ACHN (cell line): ENCODE measurements at regions not wholly inside any gene's neighbourhood (a gene's known extent, or its start where the extent isn't known, plus 50 kb on each side); places are given as distances from the start of the nearest gene placed in this dataset.
"Not testable (repeated sequence)": the region's sequence is repeated elsewhere in the genome, so short reads cannot be mapped to it uniquely, and the experiment has no call there.

ENCODE experiments used
- DNase-seq: peaks from one replicate; pipeline ENCODE4 v3.0.0-alpha.2; 2015
- in situ Hi-C: cut with HindIII; loops from 2 replicates; pipeline ENCODE4 v1.10.0; 2017; ENCODE audit warnings: low sequenced_read_pairs, low pct_ligation_motif_present, low pct_unique_long_range_greater_than_20kb

DNA sequence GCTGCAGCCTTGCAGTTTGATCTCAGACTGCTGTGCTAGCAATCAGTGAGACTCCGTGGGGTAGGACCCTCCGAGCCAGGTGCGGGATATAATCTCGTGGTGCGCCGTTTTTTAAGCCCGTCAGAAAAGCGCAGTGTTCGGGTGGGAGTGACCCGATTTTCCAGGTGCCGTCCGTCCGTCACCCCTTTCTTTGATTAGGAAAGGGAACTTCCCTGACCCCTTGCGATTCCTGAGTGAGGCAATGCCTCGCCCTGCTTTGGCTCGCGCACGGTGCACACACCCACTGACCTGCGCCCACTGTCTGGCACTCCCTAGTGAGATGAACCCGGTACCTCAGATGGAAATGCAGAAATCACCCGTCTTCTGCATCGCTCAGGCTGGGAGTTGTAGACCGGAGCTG, 203.2 kb downstream of the SNCAIP start:
- DNase-seq, in situ Hi-C loops: not testable (repeated sequence)

DNA sequence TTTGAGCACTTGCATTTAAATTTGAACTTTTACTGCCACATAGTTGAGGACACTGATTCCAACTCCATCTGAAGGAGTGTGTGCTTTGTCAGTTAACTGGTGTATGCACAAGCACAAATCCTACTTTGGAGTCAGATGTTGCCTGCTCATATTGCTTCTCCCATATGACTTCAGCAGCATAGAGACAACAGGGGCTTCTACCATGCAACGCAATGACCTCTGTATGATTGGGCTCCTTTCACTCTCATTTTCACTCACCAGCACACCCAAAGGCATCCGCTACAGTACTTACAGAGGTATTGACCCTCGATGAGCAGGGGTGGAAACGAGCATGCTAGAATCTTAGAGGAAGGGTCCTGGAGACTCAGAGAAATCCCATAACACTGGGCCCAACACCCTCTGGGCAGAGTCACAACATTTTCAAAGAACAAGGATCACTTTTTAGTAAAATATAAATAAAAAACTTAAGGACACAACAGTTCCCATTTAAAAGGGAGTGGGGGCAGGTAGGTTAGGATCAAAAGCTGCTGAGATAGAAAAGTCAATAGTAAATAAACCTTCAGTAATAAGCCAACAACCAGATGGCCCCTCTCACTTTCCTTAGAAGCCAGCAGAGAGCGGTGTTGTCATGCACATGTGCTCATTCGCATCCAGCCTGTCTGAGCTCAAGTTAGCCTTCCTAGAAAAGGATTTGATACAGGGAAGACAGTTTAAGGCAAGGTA, 203.8 kb downstream of the SNCAIP start:
- in situ Hi-C loops, result no loop called here

DNA sequence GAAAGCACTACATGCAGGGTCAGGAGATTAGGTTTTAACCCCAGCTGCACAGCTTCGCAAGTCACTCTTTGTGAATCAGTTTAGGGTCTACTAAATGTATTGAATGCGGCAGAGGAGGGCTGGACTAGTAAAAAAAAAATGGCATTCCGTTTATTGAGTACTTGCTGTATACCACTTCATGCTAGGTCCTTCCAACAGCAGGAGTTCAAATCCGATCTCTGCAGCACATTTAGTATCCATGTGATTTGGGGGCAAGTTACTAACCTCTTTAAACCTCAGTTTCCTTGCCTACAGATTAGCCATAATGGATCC, 204.4 kb downstream of the SNCAIP start:
- in situ Hi-C loops, result no loop called here
- no peak for DNase-seq

More for the DNA sequence above, 203.8 kb downstream of the SNCAIP start:
- DNase-seq, result peak; percentile 41

DNA sequence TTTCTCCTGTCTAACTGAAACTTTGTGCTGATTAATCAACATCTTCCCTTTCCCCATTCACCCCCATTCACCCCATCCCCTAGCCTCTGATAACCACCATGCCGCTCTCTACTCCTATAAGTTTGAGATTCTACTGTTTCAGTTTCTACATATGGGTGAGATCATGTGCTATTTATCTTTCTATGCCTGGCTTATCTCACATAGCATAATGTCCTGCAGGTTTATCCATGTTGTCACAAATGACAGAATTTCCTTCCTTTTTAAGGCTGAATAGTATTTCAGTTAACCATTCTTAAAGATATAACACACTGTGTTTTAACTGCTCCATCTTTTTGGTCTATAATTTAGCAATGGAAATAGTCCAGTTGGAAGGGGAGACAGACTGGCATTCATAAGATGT, 205.1 kb downstream of the SNCAIP start:
- in situ Hi-C loops, result no loop called here
- no peak for DNase-seq

DNA sequence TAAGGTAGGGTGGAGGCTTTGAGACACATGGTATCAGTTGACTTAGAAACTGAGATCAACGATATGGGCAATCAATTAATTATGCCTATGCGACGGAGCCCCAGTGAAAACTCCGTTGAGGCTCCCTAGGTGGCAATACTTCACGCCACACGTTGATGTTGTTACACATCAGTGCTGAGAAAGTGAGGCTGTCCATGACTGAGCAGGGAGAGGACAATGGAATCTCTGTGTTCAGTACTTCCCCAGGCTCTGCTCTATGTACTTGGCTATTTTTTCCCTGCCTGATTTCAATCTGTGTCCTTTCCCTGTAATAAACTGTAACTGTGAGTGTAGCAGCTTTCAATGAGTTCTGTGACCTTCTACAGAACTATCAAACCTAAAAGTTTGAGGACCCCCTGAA, 211.7 kb downstream of the SNCAIP start:
- DNase-seq, result no peak
- in situ Hi-C loops, result no loop called here

DNA sequence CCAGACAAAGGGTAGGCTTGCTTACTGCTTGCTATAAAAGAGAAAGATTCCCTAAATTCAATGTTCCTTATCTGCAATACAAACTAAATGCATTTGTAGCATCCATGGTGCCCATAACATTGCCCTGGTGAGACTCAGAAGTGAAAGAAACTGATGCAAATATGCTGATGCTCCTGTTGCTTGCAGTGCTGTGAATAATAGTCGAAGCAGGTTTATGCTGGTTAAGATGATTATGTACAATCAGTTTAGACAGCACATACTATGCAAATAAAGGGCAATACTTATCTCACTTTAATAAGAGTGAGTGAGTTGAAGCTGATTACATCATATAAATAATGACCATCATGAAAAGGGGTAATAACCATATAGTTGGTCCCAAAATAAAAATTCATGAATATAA, 215.5 kb downstream of the SNCAIP start:
- no peak for DNase-seq
- in situ Hi-C loops, result no loop called here

DNA sequence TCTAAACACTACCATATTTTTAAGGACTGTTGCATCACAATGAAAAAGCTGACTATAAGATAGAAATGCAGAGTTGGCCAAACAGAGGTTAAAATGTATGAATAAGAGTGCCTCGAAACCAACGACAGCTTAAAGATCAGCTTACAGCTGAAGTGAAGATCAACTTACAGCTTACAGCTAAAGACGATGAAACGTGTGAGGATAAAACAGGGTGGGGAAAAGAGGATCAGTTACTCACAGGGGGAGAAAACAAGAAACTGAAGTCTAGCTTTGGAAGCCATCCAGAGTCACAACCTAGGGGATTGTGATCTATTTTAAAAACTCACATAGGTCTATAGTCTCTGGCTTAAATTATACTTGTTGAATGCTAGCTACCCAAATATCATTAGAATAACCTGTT, 220.0 kb downstream of the SNCAIP start:
- DNase-seq, result no peak
- in situ Hi-C loops, result no loop called here

DNA sequence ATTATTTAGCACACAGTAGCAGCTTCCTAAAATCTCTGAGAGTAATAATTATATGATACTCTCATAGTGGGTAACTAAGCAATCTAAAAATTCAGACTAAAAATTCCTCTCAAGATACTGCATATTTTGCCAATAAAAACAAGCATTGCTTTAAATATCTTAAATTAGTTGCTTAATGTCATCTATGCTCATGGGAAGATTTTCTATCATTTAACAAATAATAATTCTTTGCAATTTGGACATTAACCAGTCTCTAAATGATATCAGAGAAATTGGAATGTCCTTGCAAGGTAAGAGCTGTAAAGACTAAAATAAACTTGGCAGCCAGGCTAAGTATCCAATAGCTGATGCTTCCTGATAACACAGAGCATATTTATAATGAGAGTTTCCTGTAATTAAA, 221.8 kb downstream of the SNCAIP start:
- DNase-seq, result no peak
- in situ Hi-C loops, result no loop called here

DNA sequence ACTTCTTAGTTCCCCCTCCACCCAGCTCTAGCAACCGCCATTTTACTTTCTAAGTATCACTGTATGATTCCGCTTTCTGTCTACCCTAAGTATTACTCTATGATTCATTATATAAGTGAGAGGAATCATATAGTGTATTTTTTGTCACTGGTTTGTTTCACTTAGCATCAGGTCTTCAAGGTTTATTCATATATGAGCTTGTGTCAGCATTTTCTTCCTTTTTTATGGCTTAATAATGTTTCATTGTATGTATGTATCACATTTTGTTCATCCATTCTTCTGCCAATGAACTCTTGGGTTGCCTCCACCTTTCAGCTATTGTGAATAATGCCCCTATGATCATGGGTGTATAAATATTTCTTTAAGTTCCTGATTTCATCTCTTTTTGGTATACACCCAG, 222.8 kb downstream of the SNCAIP start:
- in situ Hi-C loops, result no loop called here
- DNase-seq, result no peak

DNA sequence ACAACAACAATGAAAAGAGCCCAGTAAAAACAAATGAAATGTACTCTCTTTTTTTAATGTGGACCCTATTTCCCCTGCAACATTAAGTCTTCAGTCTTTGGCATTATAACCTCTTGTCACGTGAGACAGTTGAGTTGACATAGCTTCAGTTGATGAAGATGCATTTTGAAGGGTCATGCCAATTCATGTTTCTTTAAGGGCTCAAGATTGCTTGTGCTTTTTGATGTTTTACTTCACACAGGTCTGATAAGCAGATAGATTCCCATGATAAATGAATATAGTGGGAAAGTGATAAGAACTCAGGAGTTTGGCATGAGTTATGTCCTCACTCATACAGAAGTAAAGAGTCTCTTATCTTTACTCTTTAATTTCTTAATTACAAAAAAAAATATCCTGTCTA, 229.4 kb downstream of the SNCAIP start:
- no peak for DNase-seq
- in situ Hi-C loops, result no loop called here

DNA sequence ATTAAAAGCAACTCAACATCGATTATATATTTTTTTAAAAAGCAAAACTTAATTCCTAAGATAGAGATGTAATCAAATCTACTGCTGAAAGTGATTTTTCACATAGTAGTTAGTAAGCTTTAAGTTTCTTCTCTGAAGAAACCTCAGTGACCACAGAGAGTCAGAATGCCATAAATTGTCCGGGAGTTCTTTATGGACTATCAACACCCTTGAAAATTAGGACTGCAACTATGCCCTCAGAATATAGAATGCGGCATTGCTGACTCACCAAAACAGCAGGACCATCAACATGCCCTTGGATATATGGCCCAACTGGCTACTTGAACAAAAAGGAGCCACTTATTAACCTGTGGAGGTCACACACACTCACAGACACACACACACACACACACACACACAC, 228.9 kb upstream of the SNX2 start:
- in situ Hi-C loops, result no loop called here
- DNase-seq, result no peak

DNA sequence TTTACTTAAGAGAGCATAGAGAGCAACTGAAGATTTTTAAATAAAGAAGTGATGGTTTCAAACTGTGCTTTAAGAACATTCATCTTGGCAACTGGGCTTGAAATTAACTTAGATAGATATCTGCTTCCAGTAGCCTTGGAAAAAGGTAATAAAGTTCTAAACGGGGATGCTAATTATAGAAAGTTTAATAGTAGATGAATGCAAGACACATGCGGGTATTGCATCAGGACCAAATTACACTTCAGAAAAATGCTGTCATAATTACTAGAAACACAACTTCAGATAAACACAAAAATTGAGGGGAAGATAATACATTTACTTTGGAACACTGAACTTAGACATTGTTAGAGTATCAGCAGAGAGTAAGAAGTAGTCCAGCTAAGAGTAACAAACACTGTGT, 227.7 kb upstream of the SNX2 start:
- no peak for DNase-seq
- in situ Hi-C loops, result no loop called here

DNA sequence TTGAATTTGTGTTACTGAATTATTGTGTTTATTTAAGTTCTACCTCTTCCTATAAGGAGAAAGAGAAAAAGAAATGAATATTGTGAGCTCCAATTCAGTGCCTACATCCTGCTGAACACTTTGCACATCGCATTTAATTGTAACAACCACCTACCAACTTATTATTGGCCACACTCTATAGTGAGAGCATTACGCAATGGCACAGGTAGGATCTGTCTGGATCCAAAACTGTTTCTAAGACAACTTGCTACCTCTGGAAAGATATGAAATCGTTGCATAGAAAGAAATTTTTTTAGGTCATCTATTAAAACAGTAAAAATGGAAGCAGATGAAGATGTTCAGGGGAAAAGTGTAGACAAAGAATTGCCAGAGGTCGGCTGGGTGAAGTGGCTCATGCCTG, 227.2 kb upstream of the SNX2 start:
- in situ Hi-C loops, result no loop called here
- no peak for DNase-seq

DNA sequence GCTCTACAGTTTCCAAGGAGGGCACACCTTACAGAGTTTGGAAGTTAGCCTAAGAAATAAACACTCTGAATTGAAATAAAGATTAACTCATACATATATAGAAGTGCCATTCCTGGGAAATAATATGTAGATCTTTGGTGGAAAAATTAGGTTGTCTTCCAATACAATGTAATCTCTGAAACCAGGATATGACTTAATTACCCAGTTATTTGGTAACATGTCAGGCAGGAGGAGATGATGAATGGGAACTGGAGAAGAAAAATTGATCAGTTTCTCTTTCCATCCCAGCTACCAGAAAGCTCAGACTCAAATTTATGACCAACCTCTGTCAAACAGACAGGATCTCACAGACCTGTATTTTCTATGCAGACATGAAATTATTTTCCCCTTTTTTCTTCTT, 215.2 kb upstream of the SNX2 start:
- in situ Hi-C loops, result no loop called here
- DNase-seq, result no peak

DNA sequence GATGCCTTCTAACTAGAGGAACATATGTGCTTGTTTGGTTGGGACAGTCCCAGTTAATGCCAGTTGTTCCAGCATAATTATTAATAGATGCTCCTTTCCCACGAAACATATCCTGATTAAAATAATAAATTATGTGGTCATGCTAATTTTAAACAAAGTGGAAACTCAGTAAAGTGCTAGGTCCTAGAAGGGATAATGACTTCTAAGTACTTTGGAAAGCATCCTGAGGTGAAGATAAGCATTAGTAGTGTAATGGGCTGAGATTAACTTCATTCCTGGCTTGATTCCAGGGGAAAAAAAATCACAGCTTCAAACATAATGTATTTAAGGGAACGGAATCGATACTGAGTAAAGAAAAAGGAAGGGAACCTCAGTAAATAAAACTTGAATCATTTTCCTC, 213.7 kb upstream of the SNX2 start:
- in situ Hi-C loops, result no loop called here

DNA sequence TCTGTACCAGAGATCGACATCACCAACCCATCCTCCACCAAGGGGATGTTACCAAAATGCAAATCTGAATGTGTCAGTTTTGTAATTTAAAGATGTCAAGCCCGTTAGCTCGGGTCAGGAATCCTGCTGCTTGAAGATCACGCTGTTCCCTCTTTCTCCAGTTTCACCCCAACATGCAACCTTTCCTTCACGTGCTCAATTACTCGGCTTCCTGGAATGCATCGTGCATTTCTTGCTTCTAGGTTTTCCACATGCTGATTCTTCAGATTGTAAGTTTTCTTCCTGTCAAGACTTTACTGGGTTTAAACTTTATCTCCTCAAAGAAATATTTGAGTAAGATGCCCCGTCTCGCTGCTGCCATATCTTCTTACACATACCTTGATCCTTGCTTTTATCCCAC, 209.5 kb upstream of the SNX2 start:
- in situ Hi-C loops, result no loop called here
- no peak for DNase-seq

More for the DNA sequence above, 213.7 kb upstream of the SNX2 start:
- no peak for DNase-seq

DNA sequence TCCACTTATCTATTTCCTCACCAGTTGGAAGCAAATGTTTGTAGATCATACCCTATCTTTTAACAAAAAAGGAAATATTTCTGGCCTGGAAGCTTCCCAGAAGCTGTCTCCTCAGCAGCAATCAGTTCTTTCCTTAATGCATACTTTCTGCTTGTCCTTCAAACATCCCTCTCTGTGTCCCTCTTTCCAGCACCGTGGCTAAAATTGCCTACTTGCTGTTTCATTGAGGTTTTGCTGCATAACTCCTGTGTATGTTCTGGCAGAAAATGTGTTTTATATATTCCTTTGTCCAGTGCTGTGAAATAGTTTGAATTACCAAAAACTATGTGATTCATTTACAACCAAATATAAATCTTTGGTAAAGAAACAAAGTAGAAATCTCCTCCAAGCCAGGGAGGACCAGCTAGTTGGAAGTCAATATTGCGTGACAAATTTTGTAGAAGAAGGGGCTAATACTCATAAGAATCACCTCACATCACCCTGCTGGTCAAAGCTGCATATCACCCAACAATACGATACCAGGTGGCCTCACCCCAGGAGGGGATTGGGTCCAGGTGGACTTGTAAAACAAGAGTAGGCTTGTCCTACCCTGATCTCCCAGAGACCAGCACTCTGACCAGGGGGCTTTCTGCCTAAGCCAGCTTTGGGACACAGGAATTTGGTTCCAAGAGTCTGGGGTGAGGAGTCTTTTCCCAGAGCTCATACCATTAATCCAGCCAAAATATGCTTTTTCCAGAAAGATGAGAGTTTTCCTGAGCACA, 198.4 kb upstream of the SNX2 start:
- no peak for DNase-seq
- in situ Hi-C loops, result no loop called here

DNA sequence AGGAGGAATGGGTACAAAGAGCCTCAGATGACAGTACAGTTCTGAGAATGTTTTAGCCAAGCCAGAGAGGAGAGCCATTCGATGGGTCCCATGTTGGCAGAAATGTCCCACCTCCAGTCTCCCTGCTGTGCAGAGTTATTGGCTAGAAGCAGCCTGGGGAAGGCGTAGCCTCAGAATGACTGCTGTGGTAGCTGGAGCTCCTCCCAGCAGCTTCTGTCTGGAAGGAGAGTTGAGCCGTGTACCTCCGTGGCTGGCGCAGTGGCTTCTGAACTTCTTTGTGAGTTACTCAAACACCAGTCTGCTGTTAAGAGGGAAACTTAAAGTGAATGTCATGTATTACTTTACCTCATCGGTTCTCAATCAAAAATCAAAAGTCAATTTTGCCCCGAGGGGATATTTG, 193.3 kb upstream of the SNX2 start:
- DNase-seq, result no peak
- in situ Hi-C loops, result no loop called here

DNA sequence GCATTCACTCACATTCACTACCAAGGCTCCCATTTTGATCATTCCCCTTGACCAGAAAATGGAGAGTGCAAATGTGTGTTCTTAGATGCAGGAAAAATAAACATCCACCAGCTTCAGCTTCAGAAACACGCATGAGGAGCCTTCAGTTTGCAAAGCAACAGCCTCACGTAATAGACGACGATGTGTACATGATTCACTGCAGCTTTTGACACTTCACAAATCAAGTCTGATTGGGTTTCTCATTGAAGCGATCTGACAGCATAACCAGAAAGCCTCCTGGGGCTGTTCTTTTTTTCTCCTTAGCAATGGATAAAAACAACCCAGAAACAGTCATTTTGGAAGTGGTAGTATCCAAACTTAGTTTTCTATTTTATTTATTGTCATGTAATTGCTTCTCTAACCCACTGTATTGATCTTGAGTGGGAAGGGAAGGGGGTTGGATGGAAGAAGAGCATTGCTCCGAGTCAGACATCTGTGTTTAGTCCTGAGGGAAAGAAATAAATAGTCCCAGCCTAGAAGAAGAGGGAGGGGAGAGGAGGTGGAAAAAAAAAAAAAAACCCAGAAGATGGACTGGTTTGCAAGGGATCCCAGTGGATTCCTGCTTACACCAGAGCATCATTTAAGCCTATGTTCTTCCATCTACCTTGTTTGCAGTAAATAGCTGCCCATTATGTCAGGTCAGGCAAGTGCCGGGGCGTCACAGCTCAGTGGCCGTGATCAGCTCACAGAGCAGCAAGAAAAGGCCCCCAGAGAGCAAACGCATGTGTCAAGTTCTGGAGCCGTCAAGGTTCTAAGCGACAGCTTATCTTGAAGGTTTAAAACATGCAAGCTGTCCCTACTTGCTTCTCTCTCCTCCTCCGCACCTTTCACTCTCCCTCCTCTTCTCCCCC, 190.2 kb upstream of the SNX2 start:
- in situ Hi-C loops, result no loop called here

More for the DNA sequence above, 190.2 kb upstream of the SNX2 start:
- no peak for DNase-seq
